ENCODE measurements at regions not wholly inside any gene's neighbourhood (a gene's known extent, or its start where the extent isn't known, plus 50 kb on each side); places are given as distances from the start of the nearest gene placed in this dataset.

- no peaks in the 10 kb centered on the region for H4K20me1 ChIP-seq
- no peak overlapping the region for H3K4me2 ChIP-seq
- H3K4me3 ChIP-seq: no peak overlapping the region
- H3K9me3 ChIP-seq: peaks cover 10% of the 10 kb centered on the region
- no peaks in the 10 kb centered on the region for H3K36me3 ChIP-seq
- H3K9ac ChIP-seq: no peak overlapping the region
- no peaks in the 10 kb centered on the region for H3K4me1 ChIP-seq
- no peaks in the 10 kb centered on the region for H3K27me3 ChIP-seq
- TF ChIP-seq Cebpa-rat (IDR thresholded peaks at IDR 0.05): no peak
- no peak overlapping the region for H3K27ac ChIP-seq
Observed at GRCh38 chr3:81968658-81969057, 207.2 kb upstream of the GBE1 start.

DNA sequence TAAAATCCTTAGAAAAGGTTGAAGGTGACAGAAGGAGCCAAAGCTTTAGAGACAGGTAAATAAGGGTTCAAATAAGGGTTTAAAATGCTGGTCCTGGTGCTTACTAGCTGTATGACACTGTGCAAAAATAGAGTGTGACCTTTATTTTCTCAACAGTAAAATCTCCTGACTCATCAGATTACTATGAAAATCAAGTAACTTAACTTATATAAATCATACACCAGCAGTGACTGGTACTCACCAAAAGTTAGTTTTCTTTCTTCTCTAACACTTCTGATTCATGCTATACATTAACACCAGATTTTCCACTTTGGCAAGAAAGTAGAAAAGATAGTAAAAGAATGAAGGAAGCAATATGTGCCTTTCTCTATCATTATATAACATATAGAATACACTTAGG lies 205.9 kb upstream of the GBE1 start:
- no peaks in the 10 kb centered on the region for H3K36me3 ChIP-seq
- H3K4me3 ChIP-seq: no peak overlapping the region
- H3K4me1 ChIP-seq: no peaks in the 10 kb centered on the region
- no peak overlapping the region for H3K9ac ChIP-seq
- no peaks in the 10 kb centered on the region for H4K20me1 ChIP-seq
- H3K27ac ChIP-seq: no peak overlapping the region
- H3K27me3 ChIP-seq: no peaks in the 10 kb centered on the region
- no peak overlapping the region for H3K4me2 ChIP-seq
- peaks cover 10% of the 10 kb centered on the region for H3K9me3 ChIP-seq
- TF ChIP-seq Cebpa-rat (IDR thresholded peaks at IDR 0.05): no peak

- Histone ChIP-seq H3K4me2 (no peak overlapping the region), H3K9ac (no peak overlapping the region)
Observed at GRCh38 chr3:81965696-81966095, 204.3 kb upstream of the GBE1 start.

DNA sequence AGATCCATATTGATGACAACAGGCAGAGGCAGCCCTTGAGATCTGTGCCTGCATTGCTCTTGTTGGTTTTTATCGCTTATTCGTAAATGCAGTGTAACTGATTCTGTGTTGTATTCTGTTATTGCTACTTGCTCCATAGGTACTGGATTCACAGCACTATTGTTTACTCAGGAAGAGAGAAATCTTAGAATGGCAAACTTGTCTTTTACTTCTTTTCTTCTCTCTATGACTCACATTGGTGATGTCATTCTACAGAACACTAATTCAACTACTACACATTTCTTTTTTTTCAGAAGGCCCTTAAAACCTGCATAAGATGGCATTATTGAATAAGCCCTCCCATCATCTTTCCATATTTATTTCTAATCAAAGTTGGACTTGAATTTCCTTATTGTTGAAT lies 201.0 kb upstream of the GBE1 start:
- H4K20me1 ChIP-seq: no peaks in the 10 kb centered on the region
- TF ChIP-seq Cebpa-rat (IDR thresholded peaks at IDR 0.05): no peak

More at GRCh38 chr3:81965696-81966095, 204.3 kb upstream of the GBE1 start:
- H3K4me1 ChIP-seq: no peaks in the 10 kb centered on the region
- H3K36me3 ChIP-seq: no peaks in the 10 kb centered on the region
- no peaks in the 10 kb centered on the region for H3K9me3 ChIP-seq
- H3K4me3 ChIP-seq: no peak overlapping the region
- no peak overlapping the region for H3K27ac ChIP-seq
- no peaks in the 10 kb centered on the region for H3K27me3 ChIP-seq
- no peaks in the 10 kb centered on the region for H4K20me1 ChIP-seq
- TF ChIP-seq Cebpa-rat (IDR thresholded peaks at IDR 0.05): no peak

GRCh38 chr3:81958972-81959640 lies 197.7 kb upstream of the GBE1 start:
- no peak for TF ChIP-seq Cebpa-rat (IDR thresholded peaks at IDR 0.05)
- H3K27ac ChIP-seq: no peak overlapping the region
- peaks cover 4% of the 10 kb centered on the region; the same call in 1 of the 2 replicates for H3K4me1 ChIP-seq
- no peaks in the 10 kb centered on the region for H4K20me1 ChIP-seq
- no peaks in the 10 kb centered on the region for H3K36me3 ChIP-seq
- H3K27me3 ChIP-seq: no peaks in the 10 kb centered on the region
- no peak overlapping the region for H3K4me3 ChIP-seq
- H3K9ac ChIP-seq: no peak overlapping the region
- no peak overlapping the region for H3K4me2 ChIP-seq
- H3K9me3 ChIP-seq: no peaks in the 10 kb centered on the region

More for the DNA sequence above, 201.0 kb upstream of the GBE1 start:
- no peaks in the 10 kb centered on the region for H3K27me3 ChIP-seq
- no peaks in the 10 kb centered on the region for H3K36me3 ChIP-seq
- H3K4me3 ChIP-seq: no peak overlapping the region
- H3K27ac ChIP-seq: no peak overlapping the region
- peaks cover 4% of the 10 kb centered on the region; the same call in 1 of the 2 replicates for H3K4me1 ChIP-seq
- H3K9me3 ChIP-seq: no peaks in the 10 kb centered on the region
- H3K4me2 ChIP-seq: no peak overlapping the region
- H3K9ac ChIP-seq: no peak overlapping the region

DNA sequence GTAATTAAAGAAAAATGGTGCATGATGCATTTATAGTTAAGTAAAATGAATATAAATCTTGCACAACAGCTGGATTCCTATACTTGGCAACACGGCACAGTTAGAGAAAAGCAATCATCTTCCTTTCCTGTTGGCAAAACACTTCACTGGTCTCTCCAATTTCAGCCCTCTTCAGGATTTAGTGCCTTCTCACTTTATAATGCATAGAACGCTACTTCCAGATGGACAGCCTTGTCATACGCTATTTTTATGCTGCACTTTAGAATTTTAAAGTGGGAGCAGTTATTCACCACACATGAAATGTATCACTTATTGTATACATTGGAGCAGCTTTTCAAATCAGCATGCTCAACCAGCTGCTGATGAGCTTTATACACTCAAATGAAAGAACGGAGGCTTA lies 194.4 kb upstream of the GBE1 start:
- Histone ChIP-seq H3K4me1 (peaks cover 4% of the 10 kb centered on the region; the same call in 1 of the 2 replicates), H3K4me2 (no peak overlapping the region), H3K27me3 (no peaks in the 10 kb centered on the region), H3K4me3 (no peak overlapping the region), H3K9me3 (no peaks in the 10 kb centered on the region), H3K36me3 (no peaks in the 10 kb centered on the region), H3K27ac (no peak overlapping the region), H3K9ac (no peak overlapping the region), H4K20me1 (no peaks in the 10 kb centered on the region)
- no peak for TF ChIP-seq Cebpa-rat (IDR thresholded peaks at IDR 0.05)

DNA sequence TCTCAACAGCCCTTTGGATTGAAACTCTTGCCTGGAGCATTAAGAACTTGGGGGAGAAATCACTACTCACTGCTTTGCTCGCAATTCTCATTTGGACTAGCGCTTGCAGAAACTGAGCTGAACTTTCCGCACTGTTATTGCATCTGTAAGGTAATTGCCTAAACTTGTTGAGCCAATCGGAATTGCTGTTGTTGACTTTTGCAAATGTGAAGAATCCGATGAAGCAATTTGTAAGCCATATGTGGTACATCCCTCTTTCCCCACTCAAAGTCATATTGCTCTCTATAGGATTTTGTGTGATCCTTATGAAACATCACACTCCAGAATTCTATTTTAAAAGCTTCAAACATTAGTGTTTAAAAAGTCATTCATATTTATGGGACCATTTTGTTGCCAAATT lies 191.7 kb upstream of the GBE1 start:
- Histone ChIP-seq H3K4me3 (no peak overlapping the region), H3K9ac (no peak overlapping the region), H3K4me1 (no peaks in the 10 kb centered on the region), H3K4me2 (no peak overlapping the region), H3K27me3 (no peaks in the 10 kb centered on the region), H3K36me3 (no peaks in the 10 kb centered on the region), H3K27ac (no peak overlapping the region), H4K20me1 (no peaks in the 10 kb centered on the region), H3K9me3 (no peaks in the 10 kb centered on the region)
- no peak for TF ChIP-seq Cebpa-rat (IDR thresholded peaks at IDR 0.05)

- TF ChIP-seq Cebpa-rat (IDR thresholded peaks at IDR 0.05): no peak
- H3K27me3 ChIP-seq: no peaks in the 10 kb centered on the region
- H4K20me1 ChIP-seq: no peaks in the 10 kb centered on the region
- no peaks in the 10 kb centered on the region for H3K36me3 ChIP-seq
- H3K27ac ChIP-seq: no peak overlapping the region
- no peaks in the 10 kb centered on the region for H3K4me1 ChIP-seq
- no peak overlapping the region for H3K9ac ChIP-seq
- no peaks in the 10 kb centered on the region for H3K9me3 ChIP-seq
- H3K4me3 ChIP-seq: no peak overlapping the region
- H3K4me2 ChIP-seq: no peak overlapping the region
Observed at GRCh38 chr3:81952141-81952540, 190.7 kb upstream of the GBE1 start.

- no peak overlapping the region for H3K27ac ChIP-seq
- H3K9me3 ChIP-seq: no peaks in the 10 kb centered on the region
- no peaks in the 10 kb centered on the region for H3K36me3 ChIP-seq
- H3K4me2 ChIP-seq: no peak overlapping the region
- no peak overlapping the region for H3K4me3 ChIP-seq
- H3K27me3 ChIP-seq: no peaks in the 10 kb centered on the region
- H3K9ac ChIP-seq: no peak overlapping the region
- TF ChIP-seq Cebpa-rat (IDR thresholded peaks at IDR 0.05): no peak
- H3K4me1 ChIP-seq: no peaks in the 10 kb centered on the region
- no peaks in the 10 kb centered on the region for H4K20me1 ChIP-seq
Observed at GRCh38 chr3:81951636-81952035, 190.2 kb upstream of the GBE1 start.

DNA sequence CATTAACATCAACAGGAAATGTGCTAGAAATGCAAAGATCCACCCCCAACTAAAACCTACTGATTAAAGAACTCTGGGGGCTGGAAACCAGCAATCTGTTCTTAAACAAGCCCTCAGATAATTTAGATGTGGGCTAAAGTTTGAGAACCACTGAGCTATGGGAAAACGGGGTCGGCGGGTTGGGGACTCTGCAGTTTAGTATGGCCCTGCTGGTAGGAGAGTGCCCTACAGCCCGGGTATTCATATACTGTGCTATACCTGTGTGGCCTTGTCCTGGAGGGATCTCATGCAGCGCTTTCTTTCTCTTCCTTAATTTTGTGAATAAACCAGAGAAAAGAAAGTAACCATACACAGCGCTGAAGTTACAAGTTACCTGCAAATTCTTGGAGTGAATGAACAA lies 189.7 kb upstream of the GBE1 start:
- no peak overlapping the region for H3K9ac ChIP-seq
- no peaks in the 10 kb centered on the region for H3K4me1 ChIP-seq
- TF ChIP-seq Cebpa-rat (IDR thresholded peaks at IDR 0.05): no peak
- H3K27ac ChIP-seq: no peak overlapping the region
- H3K4me2 ChIP-seq: no peak overlapping the region
- no peaks in the 10 kb centered on the region for H4K20me1 ChIP-seq
- H3K4me3 ChIP-seq: no peak overlapping the region
- H3K27me3 ChIP-seq: no peaks in the 10 kb centered on the region
- H3K9me3 ChIP-seq: no peaks in the 10 kb centered on the region
- H3K36me3 ChIP-seq: no peaks in the 10 kb centered on the region

GRCh38 chr3:81947359-81947758 lies 185.9 kb upstream of the GBE1 start:
- H4K20me1 ChIP-seq: no peaks in the 10 kb centered on the region
- no peak overlapping the region for H3K9ac ChIP-seq
- no peak overlapping the region for H3K4me2 ChIP-seq
- no peak overlapping the region for H3K27ac ChIP-seq
- peaks cover 19% of the 10 kb centered on the region for H3K9me3 ChIP-seq
- no peaks in the 10 kb centered on the region for H3K4me1 ChIP-seq
- TF ChIP-seq Cebpa-rat (IDR thresholded peaks at IDR 0.05): no peak
- no peak overlapping the region for H3K4me3 ChIP-seq
- H3K36me3 ChIP-seq: no peaks in the 10 kb centered on the region
- no peaks in the 10 kb centered on the region for H3K27me3 ChIP-seq
